GM18951 (cell line): ENCODE measurements at regions not wholly inside any gene's neighbourhood (a gene's known extent, or its start where the extent isn't known, plus 50 kb on each side); places are given as distances from the start of the nearest gene placed in this dataset.
"Not testable (repeated sequence)": the region's sequence is repeated elsewhere in the genome, so short reads cannot be mapped to it uniquely, and the experiment has no call there.

Experiments
- POLR2A ChIP-seq: IDR thresholded peaks from 4 replicates; pipeline ENCODE4 v1.6.1; 2011; ENCODE audit warnings: mild to moderate bottlenecking; ENCODE audit not compliant: insufficient read length, insufficient read depth; ENCODE audit errors: extremely low read depth
- in situ Hi-C: fragments of 300-500 bp; cut with MboI; formaldehyde crosslinking; loops from one replicate; pipeline ENCODE4 v1.12.0; 2022; ENCODE audit warnings: low sequenced_read_pairs, mixed read lengths, inconsistent platforms; ENCODE audit not compliant: unreplicated experiment

DNA sequence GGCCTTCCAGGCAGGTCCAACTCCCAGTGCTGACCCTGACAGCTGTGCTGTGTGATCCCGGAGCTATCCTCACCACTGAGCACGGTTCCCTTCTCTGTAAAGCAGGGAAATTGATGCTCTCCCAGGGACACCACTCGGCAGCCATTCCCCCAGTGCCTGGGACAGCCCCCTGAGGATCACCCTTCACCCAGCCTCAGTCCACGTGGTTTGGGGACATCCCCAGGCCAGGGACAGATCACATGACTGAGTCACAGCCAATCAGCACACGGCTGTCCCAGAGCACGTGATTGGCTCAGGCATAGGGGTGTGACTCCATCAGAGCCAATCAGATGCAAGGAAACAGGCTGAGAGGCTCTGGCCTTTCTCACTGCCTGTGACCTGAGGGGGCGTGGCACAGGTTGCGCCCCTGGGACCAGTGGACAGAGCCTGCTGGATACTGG lies 68.8 kb upstream of the SFSWAP start:
- no peak for TF ChIP-seq POLR2A
- in situ Hi-C loops = loop anchor here (5.0 kb wide), 1 partner anchor 330 kb away; no protein-coding TSS in a partner anchor

DNA sequence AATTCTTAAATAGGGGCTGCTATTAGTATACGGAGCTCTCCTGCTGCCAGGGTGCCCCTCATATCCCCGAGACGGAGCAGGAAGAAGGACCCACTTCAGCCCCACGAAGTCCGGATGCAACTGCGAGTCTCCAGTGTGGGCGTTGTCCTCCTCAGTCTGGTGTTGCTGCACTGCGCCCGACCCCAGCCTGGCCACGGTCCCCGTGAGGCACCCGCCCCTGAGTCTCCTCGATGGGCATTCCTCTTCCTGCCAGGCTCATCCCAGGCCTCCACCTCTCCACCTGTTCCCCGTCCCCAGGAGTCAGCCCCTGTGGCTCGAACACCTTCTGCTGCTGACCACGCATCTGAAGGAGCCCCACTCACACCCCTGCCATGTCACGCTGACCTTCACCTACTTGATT lies 68.1 kb upstream of the SFSWAP start:
- TF ChIP-seq POLR2A = no peak

DNA sequence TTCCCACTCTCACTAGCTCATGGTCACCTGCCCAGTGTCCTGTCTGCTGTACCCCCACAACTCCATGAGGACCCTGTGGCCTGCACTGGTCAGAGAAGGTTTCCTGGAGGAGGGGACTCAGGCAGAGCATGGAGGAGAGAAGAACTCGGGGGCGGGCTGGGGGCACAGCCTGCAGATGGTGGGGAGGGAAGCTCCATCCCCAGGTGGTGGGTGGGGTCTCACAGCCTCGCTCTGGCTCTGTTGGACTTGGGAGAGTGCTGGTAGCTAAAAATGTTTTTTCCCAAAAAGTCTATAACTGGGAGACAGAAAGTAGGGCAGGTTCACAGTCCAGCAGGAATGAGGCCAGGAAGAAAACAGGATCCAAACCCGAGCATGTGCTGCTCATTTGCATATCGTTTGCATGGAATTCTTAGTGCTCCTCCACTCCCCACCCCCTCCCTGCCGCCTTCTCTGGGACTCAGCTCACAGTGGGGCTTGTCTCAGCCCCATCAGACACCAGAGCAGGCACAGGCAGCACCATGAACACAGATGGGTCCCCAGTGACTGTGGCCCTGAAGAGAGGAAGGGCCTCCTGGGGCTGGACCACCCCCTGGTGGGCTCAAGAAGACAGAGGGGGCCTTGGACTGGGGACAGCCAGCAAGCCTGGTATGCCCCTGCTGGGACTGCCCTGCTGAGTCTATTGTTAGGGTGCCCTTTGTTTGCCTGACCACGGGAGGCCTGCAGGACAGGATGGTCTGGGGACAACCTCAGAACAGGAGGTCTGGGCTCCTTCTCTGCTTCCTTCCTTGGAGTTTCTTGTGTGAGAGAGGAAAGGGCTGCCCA lies 67.0 kb upstream of the SFSWAP start:
- no peak for TF ChIP-seq POLR2A
- in situ Hi-C loops = loop anchor here (5.0 kb wide), 1 partner anchor 332 kb away; no protein-coding TSS in a partner anchor

More for the DNA sequence above, 68.1 kb upstream of the SFSWAP start:
- in situ Hi-C loops = loop anchor here (5.0 kb wide), 1 partner anchor 330 kb away; no protein-coding TSS in a partner anchor

DNA sequence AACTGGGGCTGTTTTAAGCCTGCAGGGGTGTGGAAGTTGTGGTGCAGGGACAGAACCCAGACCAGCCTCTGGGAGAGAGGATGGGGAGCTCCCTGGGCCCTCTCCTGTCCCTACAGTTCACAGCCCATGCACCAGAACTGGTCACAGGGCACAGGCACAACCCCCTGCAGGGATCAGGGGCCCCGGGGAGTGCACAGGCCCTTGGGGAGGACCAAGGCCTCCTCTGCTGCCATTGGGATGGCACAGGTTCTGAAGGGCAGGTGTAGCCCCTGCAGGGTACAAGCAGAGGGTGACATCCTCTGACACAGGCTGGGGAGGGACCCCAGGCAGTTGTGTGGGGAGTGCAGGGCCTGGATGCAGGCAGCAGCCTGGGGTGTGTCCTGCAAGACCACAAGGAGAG lies 66.4 kb upstream of the SFSWAP start:
- in situ Hi-C loops = loop anchor here (5.0 kb wide), 1 partner anchor 332 kb away; no protein-coding TSS in a partner anchor

DNA sequence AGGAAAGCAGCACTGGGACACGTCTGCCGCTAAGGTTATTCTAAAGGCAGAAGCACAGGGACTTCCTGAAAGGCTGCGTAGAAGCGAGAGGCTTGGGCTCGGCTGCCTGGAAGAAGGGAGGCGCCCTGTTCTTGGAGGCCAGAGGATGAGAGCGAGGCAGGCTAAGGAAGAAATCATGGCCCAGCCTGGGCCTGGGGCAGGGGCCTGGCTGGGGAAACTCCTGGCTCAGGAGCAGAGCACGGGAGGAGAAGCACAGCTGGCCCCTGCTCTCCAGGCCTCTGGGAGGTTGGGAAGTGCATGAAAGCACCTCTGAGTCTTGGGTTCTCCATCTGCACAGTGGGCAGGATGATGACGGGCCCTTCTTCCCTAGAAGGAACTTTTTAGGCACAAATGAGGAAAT lies 66.0 kb upstream of the SFSWAP start:
- in situ Hi-C loops = loop anchor here (5.0 kb wide), 1 partner anchor 333 kb away; no protein-coding TSS in a partner anchor

More for the DNA sequence above, 66.4 kb upstream of the SFSWAP start:
- TF ChIP-seq POLR2A = no peak

DNA sequence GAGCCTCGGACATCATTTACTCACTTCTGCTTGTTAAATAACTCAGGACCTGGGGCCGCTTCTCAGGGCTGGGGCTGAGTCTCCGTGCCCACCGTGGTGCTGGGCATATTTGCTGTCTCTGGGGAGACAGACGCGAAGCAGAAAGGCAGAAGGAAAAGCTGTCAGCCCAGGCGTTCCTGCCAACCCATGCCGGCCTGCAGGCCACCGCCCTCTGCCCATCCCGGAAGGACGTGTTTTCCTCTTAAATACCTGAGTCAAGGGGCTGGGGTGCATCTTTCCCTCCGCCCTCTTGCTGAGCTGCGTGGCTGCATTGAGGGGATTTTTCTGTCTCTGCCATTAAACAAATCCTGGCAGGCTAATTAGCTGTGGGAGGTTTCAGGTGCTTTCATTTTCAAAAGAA lies 65.3 kb upstream of the SFSWAP start:
- in situ Hi-C loops = not testable (repeated sequence)

GRCh38 chr12:131646444-131646843 lies 64.4 kb upstream of the SFSWAP start:
- in situ Hi-C loops = not testable (repeated sequence)

DNA sequence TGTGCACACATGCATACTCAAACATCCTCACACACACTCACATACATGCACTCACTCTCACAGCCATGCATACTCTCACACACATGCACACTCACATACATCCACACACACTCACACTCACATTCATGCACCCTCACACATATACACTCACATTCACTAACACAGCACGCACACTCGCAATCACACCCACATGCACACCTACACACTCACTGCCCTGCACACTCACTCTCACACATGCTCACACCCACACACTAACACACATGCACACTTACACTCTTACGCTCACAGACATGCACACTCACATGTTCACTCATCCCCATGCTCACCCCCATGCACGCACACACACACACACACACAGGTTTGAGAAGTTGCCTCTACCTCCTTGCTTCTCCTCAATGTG lies 63.2 kb upstream of the SFSWAP start:
- TF ChIP-seq POLR2A = no peak
- in situ Hi-C loops = no loop called here

GRCh38 chr12:131655469-131656174 lies 55.3 kb upstream of the SFSWAP start:
- in situ Hi-C loops = not testable (repeated sequence)

- in situ Hi-C loops = not testable (repeated sequence)
Observed at GRCh38 chr12:131656796-131657195, 54.1 kb upstream of the SFSWAP start.

DNA sequence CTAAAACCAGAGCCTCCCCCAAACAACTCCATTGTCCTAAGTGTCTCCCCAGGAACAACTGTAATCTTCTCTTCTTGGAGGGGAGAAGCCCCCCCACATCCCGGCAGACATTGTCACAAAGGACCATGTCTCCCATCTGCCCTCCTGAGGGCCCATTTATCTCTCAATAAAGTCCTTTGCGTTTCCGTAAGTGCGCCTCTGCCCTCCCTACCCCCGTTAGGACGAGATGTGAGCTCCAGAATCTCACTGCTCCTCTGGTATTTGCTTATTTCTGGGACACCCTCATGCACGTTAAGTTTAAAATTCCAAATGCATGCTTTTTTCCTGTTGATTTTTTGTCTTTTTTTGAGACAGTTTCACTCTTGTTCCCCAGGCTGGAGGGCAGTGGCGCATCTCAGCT lies 52.3 kb upstream of the SFSWAP start:
- in situ Hi-C loops = not testable (repeated sequence)

DNA sequence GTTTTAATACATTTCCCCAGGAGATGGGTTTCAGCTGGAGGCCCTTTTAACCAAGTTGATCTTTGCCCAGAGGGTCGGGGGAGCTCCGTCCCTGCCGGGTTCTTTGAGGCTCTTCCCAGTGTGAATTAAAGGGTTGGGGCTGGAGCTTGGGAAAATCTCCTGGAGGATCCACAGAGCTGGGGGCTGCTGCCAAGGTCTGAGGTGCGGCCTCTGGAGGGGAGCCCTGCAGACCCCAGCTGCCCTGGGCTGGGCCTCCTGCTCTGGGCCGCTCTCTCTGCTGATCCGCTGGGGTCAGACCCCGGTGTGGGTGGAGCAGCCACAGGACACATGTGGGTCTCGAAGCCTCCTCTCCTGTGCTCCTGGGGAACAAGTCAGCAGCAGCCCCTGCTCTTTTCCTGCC lies 51.4 kb upstream of the SFSWAP start:
- in situ Hi-C loops = not testable (repeated sequence)

- in situ Hi-C loops = loop anchor here (10.0 kb wide), 1 partner anchor 365 kb away; no protein-coding TSS in a partner anchor
Observed at GRCh38 chr12:131659976-131660375, 50.9 kb upstream of the SFSWAP start.

DNA sequence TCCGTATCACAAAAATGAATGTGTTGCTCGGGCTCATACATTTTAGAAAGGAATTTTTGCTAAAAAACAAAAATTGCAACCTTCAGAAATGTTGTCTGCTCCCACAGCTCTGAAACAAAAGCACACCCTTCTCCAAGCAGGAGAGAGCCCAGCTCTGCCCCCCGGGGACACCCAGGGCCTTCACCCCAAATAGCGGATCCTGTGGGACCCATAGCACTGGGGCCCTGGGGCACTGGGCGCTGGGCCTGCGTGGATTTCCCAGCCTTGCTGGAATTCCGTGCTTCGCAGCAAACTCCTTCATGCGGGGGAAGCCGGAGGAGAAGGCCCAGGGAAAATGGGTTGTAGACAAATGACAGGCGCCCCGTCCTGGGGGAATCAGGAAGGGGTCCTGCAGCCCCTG lies 50.5 kb upstream of the SFSWAP start:
- in situ Hi-C loops = loop anchor here (10.0 kb wide), 1 partner anchor 366 kb away; no protein-coding TSS in a partner anchor
